Panc1 (cell line): ENCODE measurements at regions not wholly inside any gene's neighbourhood (a gene's known extent, or its start where the extent isn't known, plus 50 kb on each side); places are given as distances from the start of the nearest gene placed in this dataset.

ENCODE experiments used
- ATAC-seq: fragments of 200-7000 bp; cut with Tn5 transposase; 2 replicates; pipeline ENCODE4 v1.9.1; 2020; ENCODE audit warnings: mild to moderate bottlenecking, moderate library complexity
- BruUV-seq: library from RNA; stranded (reverse); fragments of 400-500 nt; replicated peaks from 2 replicates; lab custom pipeline; 2021; lab: Mats Ljungman, UMichigan
- CTCF ChIA-PET: fragments of 300-600 bp; sonication (Branson Sonifier 250); formaldehyde crosslinking; loops from one replicate; lab custom pipeline; 2022; ENCODE audit warnings: antibody characterized with exemption; lab: Charles Lee
- POLR2A ChIA-PET: fragments of 300-600 bp; sonication (Branson Sonifier 250); formaldehyde crosslinking; loops from one replicate; lab custom pipeline; 2022; ENCODE audit warnings: antibody characterized with exemption; lab: Charles Lee
- DNase-seq: peaks from one replicate; pipeline ENCODE4 v3.0.0-alpha.2; 2010; ENCODE audit warnings: low read depth, low spot score
- H3K27ac ChIP-seq: 2 replicates; pipeline ENCODE4 v1.5.1; 2011; ENCODE audit warnings: mild to moderate bottlenecking, low read length, inconsistent platforms
- H3K27me3 ChIP-seq: fragments of 200-500 bp; sonication (Bioruptor generic); 2 replicates; pipeline ENCODE4 v1.6.0; 2014; ENCODE audit warnings: low read length, inconsistent platforms; ENCODE audit not compliant: control insufficient read depth, insufficient read depth
- H3K36me3 ChIP-seq: fragments of 200-500 bp; sonication (Bioruptor generic); 2 replicates; pipeline ENCODE4 v1.5.1; 2014; ENCODE audit warnings: inconsistent platforms, mild to moderate bottlenecking, low read length, moderate library complexity; ENCODE audit not compliant: control insufficient read depth, insufficient read depth
- H3K4me1 ChIP-seq: 2 replicates; pipeline ENCODE4 v1.5.1; 2011; ENCODE audit warnings: inconsistent platforms, mild to moderate bottlenecking, low read length, moderate library complexity; ENCODE audit not compliant: control insufficient read depth, insufficient read depth
- H3K4me3 ChIP-seq, 2 experiments: 2 replicates each; pipeline ENCODE4 v1.5.1; 2011 to 2012; ENCODE audit warnings: low read depth in 2 of 2, low read length in 2 of 2, mild to moderate bottlenecking in 2 of 2, inconsistent platforms in 1 of 2, moderate library complexity in 1 of 2
- H3K9me3 ChIP-seq: fragments of 200-500 bp; sonication (Bioruptor generic); 2 replicates; pipeline ENCODE4 v1.5.1; 2014; ENCODE audit warnings: low read depth, mild to moderate bottlenecking, inconsistent platforms, low read length, moderate library complexity; ENCODE audit not compliant: control insufficient read depth, insufficient read depth
- POLR2AphosphoS5 ChIP-seq: IDR thresholded peaks from 2 replicates; pipeline ENCODE4 v1.6.1; 2012; ENCODE audit warnings: mild to moderate bottlenecking, low read depth, low read length, moderate library complexity
- SIN3A ChIP-seq: IDR thresholded peaks from 2 replicates; pipeline ENCODE4 v1.6.1; 2012; ENCODE audit warnings: low read depth, mild to moderate bottlenecking, low read length, moderate library complexity, borderline replicate concordance; ENCODE audit not compliant: insufficient read depth
- TCF7L2 ChIP-seq: IDR thresholded peaks from 2 replicates; pipeline ENCODE4 v1.6.1; 2011; ENCODE audit warnings: mild to moderate bottlenecking, low read depth, low read length, inconsistent platforms
- in situ Hi-C: cut with HindIII; loops from 2 replicates; pipeline ENCODE4 v1.10.0; 2016; ENCODE audit warnings: low sequenced_read_pairs, low pct_unique_long_range_greater_than_20kb
- intact Hi-C: fragments of 100-400 bp; cut with micrococcal nuclease; formaldehyde crosslinking; loops from one replicate; pipeline ENCODE4 v1.10.0; 2022; ENCODE audit not compliant: unreplicated experiment
- TF ChIP-seq, protein P1 (sequence below): fragments of 450-650 bp; IDR thresholded peaks from 2 replicates; pipeline ENCODE4 v1.5.1; 2017; ENCODE audit warnings: mild to moderate bottlenecking
- TF ChIP-seq, protein P2 (sequence below), 2 experiments: IDR thresholded peaks; 2 replicates each; pipeline ENCODE4 v1.6.1; 2011 to 2012; ENCODE audit warnings: low read depth in 2 of 2, control low read depth in 1 of 2, low read length in 1 of 2, mild to moderate bottlenecking in 1 of 2, moderate library complexity in 1 of 2; ENCODE audit not compliant: insufficient read depth in 1 of 2

GRCh38 chr12:40511341-40511740 lies 180.9 kb upstream of the CNTN1 start:
- ChIA-PET POLR2A (no interaction called here), CTCF (no interaction called here)
- Histone ChIP-seq H3K9me3 (no peaks in the 10 kb centered on the region), H3K4me1 (no peaks in the 10 kb centered on the region), H3K36me3 (no peaks in the 10 kb centered on the region), H3K27me3 (no peaks in the 10 kb centered on the region), H3K4me3 (no peak overlapping the region), H3K27ac (no peak overlapping the region)
- ATAC-seq (no peak), DNase-seq (no peak)
- TF ChIP-seq, protein P1, sequence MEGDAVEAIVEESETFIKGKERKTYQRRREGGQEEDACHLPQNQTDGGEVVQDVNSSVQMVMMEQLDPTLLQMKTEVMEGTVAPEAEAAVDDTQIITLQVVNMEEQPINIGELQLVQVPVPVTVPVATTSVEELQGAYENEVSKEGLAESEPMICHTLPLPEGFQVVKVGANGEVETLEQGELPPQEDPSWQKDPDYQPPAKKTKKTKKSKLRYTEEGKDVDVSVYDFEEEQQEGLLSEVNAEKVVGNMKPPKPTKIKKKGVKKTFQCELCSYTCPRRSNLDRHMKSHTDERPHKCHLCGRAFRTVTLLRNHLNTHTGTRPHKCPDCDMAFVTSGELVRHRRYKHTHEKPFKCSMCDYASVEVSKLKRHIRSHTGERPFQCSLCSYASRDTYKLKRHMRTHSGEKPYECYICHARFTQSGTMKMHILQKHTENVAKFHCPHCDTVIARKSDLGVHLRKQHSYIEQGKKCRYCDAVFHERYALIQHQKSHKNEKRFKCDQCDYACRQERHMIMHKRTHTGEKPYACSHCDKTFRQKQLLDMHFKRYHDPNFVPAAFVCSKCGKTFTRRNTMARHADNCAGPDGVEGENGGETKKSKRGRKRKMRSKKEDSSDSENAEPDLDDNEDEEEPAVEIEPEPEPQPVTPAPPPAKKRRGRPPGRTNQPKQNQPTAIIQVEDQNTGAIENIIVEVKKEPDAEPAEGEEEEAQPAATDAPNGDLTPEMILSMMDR = no peak
- TF ChIP-seq TCF7L2 = no peak
- no peak for TF ChIP-seq POLR2AphosphoS5
- TF ChIP-seq SIN3A = no peak
- TF ChIP-seq, protein P2, sequence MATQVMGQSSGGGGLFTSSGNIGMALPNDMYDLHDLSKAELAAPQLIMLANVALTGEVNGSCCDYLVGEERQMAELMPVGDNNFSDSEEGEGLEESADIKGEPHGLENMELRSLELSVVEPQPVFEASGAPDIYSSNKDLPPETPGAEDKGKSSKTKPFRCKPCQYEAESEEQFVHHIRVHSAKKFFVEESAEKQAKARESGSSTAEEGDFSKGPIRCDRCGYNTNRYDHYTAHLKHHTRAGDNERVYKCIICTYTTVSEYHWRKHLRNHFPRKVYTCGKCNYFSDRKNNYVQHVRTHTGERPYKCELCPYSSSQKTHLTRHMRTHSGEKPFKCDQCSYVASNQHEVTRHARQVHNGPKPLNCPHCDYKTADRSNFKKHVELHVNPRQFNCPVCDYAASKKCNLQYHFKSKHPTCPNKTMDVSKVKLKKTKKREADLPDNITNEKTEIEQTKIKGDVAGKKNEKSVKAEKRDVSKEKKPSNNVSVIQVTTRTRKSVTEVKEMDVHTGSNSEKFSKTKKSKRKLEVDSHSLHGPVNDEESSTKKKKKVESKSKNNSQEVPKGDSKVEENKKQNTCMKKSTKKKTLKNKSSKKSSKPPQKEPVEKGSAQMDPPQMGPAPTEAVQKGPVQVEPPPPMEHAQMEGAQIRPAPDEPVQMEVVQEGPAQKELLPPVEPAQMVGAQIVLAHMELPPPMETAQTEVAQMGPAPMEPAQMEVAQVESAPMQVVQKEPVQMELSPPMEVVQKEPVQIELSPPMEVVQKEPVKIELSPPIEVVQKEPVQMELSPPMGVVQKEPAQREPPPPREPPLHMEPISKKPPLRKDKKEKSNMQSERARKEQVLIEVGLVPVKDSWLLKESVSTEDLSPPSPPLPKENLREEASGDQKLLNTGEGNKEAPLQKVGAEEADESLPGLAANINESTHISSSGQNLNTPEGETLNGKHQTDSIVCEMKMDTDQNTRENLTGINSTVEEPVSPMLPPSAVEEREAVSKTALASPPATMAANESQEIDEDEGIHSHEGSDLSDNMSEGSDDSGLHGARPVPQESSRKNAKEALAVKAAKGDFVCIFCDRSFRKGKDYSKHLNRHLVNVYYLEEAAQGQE (IDR thresholded peaks at IDR 0.05; ENCODE audit: insufficient read depth in 1 of 2, low read depth in 2 of 2, low read length in 1 of 2) = no peak
- in situ Hi-C loops = no loop called here
- intact Hi-C loops = no loop called here
- BruUV-seq = no TSS peak

DNA sequence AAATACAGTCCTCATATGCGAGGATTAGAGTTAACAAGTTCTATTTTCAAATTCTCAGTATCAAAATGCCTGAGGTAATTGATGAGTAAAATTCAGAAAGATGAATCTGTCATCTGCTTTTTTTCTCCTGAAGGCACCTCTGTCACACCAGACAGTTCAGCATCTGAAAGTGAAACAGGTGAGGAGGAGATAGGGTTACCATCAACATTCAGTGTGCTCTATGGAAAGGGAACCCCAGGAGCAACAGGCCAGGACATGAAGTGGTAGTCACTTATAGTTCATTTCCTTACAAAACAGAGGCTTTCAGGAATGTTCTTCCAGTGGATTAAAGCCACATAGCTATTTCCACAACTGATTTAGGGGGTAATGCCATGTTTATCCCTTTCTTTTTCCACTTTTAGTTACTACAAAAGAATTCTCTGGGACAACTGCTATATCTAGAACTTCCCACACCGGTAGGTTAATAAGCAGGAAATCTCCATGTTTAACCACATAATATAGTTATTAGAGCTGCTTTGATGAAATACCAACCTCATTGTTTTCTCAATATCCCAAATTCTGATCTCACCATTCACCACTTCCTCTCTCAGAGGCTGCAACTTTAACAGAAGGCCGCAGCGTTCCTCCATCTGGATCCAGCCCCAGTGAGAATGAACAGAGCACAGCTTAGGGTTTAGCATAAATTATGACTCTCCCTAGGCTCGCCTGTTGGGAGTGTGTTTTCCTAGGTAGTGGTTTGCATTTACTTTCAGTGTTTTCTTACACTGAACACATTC lies 177.0 kb upstream of the CNTN1 start:
- Histone ChIP-seq H3K36me3 (no peaks in the 10 kb centered on the region), H3K9me3 (no peaks in the 10 kb centered on the region), H3K4me1 (no peaks in the 10 kb centered on the region), H3K4me3 (no peak overlapping the region), H3K27me3 (no peaks in the 10 kb centered on the region), H3K27ac (no peak overlapping the region)
- in situ Hi-C loops = no loop called here
- TF ChIP-seq, protein P1 = no peak
- TF ChIP-seq POLR2AphosphoS5 (no peak), TCF7L2 (no peak), SIN3A (no peak)
- DNase-seq = no peak
- ChIA-PET CTCF (no interaction called here), POLR2A (no interaction called here)
- no peak for ATAC-seq
- BruUV-seq = no TSS peak
- intact Hi-C loops = no loop called here
